ENCODE measurements at regions not wholly inside any gene's neighbourhood (a gene's known extent, or its start where the extent isn't known, plus 50 kb on each side); places are given as distances from the start of the nearest gene placed in this dataset.

GRCh38 chr1:51025374-51025773 lies 55.3 kb downstream of the CDKN2C start:
- no peak for DNase-seq

DNA sequence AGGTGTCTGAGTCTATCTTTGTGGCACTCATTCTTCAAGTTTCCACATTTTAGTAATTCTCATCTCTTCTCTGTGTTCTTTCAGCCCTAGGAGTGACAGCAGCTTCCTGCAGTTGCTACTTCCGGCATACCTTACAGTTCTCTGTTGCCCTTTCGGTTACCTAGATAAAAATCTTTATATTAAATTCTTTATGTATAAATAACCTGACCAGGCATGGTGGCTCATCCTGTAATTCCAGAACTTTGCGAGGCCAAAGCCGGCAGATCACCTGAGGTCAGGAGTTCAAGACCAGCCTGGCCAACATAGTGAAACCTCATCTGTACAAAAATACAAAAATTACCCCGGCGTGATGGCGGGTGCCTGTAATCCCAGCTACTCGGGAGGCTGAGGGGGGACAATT lies 62.9 kb downstream of the CDKN2C start:
- no peak for DNase-seq

- DNase-seq = no peak
Observed at GRCh38 chr1:51044199-51044598, 57.8 kb upstream of the C1orf185 start.

DNA sequence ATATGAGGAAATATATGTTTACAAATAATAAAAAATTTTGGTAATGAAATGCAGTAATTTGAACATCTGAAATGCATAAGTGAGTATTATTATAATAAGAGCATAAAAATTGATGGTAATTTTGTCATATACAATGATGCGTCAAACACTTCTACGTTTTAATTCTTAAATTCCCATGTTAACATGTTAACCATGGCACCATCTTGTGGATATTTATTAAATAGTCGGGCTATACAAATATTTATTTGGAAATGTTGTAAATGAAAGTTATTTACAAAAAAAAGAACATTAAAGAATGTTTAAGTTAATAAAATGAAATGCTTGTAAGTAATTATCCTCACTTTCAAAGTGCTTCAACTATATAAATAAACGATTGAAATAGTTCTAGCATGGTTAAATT lies 57.2 kb upstream of the C1orf185 start:
- peak in 2 of 4 experiments; percentile 8 to 35 for DNase-seq

GRCh38 chr1:51048021-51048420 lies 54.0 kb upstream of the C1orf185 start:
- no peak for DNase-seq

DNA sequence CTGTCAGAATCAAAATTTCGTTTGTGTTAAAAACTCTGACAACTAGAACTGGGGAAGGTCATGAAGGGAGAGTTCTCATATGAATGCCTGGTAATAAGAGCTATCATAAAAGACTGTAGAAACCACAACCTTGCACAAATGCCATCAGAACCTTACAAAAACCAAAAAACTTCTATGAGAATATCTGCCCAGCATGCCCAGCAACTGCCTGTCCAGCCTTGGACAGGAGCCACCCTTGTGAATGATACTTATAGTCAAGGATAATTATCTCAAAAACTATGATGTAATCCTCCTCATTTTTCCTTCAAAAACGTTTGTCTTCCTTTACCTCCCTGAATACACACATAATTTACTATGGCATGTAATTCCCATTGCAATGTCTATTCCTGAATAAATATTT lies 53.4 kb upstream of the C1orf185 start:
- DNase-seq = no peak
